ENCODE measurements at regions not wholly inside any gene's neighbourhood (a gene's known extent, or its start where the extent isn't known, plus 50 kb on each side); places are given as distances from the start of the nearest gene placed in this dataset.

DNA sequence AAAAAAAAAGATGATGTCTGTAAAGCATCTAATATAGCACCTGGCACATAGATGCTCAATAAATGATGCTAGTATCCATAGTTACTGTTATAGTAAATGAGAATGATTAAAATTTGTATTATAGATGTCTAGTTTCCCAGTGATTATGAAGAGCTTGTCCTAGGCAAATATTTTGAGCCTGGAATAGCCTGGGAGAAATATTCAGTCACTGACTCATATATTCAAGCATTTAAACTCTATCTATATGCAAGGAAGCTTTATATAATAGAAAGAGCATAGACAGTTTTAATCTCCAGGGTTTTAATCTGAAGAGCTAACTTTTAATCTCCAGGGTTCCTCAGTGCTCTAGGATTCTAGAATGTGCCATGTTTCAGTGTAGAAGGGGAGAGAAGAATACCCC, 91.5 kb upstream of the VASH1 start:
- DNase-seq: no peak

DNA sequence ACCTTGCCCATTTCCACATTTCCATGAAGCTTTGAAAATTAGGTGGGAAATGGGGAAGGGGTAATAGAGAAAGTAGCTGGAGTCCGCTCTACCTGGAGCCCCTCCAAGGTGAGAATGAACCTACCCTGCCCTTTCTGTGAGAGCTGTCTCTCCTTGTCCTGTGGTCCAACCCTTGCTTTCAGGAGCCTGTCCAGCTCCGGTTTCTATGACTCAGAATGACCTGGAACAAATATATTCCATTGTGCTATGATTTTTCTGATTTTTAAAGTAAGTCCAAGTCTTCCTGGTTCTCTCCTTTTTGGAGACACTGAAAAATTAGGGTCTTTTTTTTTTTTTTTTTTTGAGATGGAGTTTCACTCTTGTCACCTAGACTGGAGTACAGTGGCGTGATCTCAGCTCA, 89.1 kb upstream of the VASH1 start:
- no peak for DNase-seq

DNA sequence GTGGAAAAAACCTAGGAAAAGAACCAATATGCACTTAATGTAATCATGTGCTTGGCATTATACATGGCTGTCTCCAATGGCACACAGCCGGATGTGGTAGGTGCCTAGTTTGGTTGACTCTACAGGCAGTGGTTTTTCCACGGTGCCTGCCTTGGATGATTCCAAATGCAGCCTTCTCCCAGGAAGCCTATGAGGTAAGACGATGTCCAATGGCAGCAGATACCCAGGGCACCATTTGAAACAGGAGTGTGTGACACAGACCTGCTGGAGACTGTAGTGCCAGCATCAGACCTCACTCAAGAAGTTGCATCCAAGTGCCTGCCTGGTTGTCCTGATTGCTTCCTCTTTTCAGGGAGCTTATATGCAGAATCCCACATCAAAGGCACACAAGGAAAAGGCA, 88.0 kb upstream of the VASH1 start:
- DNase-seq: no peak

DNA sequence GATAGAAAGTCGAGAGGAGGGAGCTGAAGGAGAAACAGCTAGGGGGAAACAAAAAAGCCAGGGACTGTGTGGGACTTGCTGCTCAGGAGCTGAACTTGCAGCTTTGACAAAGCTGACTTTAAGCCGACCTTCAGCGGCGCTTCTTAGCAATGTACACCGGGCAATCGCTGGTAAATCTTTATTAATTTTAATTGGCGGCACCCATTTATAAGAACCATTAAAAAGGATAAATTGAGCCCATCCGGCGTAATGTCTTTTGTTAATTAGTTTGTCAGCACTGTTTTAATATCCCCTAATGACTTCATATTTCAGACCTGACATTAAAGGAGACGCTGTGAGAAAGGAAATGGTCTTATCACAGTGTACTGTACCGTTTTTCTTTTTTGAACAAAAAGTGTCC, 86.2 kb upstream of the VASH1 start:
- DNase-seq: no peak

DNA sequence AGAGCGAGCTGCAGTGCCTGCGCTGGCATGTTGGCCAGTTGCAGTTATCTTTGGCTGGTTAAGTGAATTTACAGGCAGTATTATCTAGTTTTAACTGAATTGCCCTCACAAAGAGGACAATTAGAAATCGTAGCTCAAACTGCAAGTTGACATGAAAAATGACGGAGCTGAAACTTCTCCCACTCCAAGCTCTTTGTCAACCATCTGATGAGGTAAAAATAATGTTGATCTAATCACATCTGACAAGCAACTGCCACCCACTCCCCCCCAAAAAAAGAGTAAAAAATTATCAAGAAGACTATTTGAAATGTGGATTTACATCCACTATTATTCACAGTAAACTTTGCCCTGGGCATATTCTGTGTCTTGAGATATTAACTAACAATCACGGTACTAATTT, 84.7 kb upstream of the VASH1 start:
- DNase-seq: no peak

DNA sequence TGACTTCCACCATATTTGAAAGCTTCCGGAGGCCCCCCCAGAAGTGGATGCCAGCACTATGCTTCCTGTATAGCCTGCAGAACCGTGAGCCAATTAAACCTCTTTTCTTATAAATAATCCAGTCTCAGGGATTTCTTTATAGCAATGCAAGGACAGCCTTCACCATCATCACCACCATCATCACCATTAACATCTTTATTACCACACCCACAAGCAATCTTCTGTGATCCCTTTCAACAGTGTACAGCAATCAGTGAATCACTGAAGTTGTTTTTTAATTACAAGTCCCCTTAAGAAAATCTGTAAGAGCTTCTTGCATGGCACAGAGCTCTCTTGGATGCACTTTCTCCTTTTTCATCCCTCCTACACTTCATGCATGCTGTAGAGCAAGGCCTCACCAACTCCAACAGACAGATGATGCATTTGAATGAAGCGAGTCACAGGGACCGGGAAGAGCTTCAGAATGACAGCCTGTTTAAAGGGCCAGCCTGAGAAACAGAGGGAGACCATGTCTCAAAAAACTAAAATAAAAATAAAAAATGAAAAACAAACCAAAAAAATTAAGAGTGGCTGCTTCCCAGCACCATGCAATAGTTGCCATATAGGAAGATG, 83.6 kb upstream of the VASH1 start:
- no peak for DNase-seq

DNA sequence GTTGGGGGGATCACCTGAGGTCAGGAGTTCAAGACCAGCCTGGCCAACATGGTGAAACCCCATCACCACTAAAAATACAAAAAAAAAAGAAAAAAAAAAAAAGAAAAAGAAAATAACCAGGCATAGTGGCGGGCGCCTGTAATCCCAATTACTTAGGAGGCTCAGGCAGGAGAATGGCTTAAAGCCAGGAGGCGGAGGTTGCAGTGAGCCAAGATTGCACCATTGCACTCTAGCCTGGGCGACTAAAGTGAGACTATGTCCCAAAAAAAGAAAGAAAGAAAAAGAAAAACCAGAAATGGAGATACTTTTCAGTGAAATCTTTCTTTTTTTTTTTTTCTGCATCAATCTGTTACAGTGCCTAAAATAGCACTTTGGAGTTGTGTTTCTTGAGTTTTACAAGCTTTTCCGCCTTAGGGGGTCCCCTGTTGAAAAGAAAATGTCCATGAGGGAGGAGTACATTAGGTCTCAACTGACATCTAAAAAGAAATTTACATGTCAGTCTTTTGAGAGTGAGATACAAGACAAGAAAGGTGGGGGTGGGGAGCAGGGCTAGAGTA, 82.9 kb upstream of the VASH1 start:
- DNase-seq: no peak

DNA sequence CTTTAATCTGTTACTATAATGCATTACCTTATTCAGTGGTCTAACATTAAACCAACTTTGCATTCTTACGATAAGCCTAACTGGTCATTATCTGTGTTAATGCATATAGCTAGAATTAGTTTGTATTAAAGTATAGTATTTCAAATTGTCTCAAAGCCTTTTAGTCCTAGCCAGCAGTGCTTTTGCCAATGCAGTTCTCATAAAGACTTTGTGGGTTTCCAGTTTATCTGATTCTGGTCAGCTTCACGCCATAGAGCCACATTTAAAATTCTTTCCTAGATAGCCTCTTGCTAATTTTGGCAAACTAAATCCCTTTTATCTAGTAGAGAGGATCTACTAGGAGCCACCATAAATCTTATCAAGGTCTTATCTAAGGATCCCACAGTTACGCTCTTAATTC, 78.9 kb upstream of the VASH1 start:
- no peak for DNase-seq

DNA sequence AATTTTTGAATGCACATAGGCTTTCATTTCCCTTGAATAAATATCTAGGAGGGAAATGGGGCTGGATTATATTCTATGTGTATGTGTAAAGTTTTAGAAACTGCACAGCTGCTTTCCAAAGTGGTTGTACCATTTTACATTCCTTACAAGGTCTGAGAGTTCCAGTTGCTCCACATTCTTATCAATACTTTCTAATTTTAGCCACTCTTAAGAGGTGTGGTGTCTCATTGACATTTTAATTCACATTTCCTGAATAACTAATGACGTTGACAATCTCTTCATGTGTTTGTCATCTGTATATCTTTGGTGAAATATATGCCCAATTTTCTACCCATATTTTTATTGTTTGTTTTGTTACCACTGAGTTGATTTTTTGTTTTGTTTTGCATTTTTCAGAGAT, 74.6 kb upstream of the VASH1 start:
- no peak for DNase-seq

DNA sequence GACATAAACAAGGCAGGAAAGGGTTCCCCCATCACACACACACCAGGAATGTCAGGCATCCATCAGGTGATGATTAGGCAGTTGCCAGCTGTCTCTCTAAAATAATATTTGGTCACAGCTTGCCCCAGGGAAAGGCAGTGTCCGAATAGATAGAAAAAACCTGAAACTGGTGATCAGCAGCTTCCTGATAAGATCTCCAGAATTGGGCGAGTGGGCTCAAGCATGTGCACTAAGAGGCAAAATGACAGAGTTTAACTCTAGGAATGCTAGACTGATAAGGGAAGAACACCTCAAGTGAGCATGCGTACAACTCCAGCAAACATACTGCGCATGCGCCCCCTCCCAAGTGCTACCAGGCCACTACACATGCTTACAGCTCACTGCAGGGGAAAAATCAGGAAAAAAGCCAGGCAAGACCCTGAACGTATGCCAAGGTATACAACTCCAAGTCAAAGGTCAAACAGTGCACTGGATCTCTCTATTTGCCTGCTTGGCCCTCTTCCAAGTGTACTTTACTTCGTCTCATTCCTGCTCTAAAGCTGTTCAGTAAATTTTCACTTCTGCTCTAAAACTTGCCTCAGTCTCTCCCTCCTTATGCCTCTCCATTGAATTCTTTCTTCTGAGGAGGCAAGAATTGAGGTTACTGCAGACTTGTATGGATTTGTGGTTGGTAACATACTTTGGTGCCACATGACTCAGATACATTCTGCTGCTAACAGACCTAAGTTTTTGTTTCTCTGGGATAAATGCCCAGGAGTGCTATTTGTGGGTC, 73.5 kb upstream of the VASH1 start:
- peak; percentile 32 for DNase-seq

DNA sequence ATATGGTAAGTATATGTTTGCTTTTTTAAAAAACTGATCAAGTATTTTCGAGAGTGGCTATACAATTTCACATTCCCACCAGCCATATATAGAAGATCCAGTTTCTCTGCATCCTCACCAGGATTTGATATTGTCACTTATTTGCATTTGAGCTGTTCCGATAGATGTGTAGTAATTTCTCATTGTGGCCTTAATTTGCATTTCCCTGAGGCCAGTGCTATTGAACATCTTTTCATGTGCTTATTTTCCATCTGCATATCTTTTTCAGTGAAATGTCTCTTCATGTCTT, 72.9 kb upstream of the VASH1 start:
- no peak for DNase-seq

DNA sequence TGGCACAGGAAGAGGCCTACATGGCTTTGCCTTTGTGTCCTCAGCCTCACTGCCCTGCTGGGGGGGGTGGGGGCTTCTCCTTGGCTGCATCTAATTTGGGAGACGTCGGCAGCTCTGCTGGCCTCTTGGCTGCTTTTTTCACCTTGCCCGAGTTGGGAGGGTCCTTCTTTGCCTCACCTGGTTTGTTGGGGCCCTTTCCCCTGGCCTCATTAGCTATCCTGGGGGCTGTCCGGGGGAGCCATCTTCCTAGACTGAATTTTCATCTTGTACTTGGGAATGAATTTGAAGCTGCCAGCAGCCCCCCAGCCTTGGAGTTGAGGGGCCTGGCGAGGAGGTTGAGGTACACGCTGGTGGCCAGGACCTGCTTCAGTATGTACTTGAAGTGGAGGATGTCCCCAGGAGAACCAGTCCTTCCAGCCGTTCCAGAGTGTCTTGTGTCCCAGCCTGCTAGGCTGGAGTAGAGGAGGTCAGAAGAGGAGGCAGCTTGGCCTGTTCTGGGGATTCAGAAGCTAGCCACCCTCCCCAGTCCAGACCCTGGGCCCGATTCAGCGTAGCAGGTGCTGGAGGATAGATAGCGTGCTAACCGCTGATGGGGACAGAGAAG, 70.7 kb upstream of the VASH1 start:
- DNase-seq: no peak

DNA sequence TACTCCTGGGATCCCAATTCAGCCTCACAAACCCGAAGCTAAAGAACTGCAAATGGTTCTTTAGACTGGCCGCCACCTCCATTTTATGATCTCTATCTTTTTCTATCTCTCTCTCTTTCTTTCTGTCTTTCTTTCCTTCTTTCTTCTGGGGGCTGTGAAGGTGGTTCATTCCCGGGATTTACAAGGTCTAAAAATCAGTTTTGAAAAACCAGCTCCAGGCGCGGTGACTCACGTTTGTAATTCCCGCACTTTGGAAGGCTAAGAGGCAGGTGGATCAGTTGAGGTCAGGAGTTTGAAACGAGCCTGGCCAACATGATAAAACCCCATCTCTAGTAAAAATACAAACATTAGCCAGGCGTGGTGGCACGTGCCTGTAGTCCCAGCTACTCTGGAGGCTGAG, 67.2 kb upstream of the VASH1 start:
- no peak for DNase-seq

DNA sequence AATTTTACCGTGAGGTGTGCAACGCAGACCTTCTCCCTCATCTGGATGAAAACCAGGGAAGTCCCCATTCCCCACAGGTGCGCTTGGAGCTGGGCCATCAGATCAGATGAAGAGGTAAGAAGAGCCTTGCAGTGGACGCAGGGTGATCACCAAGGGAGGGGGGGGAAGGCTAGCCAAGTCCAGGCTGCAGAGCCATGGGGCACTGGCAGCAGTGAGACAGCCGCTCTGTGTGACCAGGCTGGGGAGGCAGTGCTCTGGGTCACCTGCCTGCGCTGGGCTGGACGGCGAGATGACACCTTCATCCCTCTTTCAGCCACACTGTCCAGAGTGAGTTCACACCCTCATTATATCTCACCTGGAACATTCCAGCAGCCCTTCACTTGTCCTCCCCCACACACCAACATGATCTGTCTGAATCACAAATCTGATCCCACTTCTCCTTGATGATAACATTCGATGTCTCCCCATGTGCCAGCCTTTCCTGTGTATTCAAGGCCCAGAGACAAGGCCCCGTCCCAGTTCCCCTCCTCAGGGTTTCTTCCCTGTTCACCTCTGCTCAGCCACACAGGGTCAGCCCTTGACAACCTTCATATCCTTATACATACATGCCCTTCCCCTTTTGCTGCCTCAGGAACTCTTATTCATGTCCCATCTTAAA, 65.9 kb upstream of the VASH1 start:
- DNase-seq: no peak

DNA sequence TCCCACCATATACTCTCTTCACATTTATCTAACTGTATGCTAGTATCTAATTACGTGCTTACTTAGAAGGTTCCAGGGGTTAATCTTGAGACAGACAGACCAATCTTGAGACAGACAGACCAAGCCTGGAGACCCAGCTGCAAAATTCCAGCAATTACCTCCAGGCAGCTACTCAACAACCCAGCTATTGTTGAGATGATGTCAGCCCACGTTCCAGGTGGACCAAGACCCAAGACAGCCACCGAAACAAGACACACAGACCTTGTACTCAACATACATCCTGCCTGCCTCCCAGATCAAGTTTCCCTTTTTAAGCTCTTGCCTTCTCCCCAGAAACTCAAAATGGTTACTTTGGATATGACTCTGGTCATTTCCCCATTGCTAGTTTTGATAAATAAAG, 64.9 kb upstream of the VASH1 start:
- no peak for DNase-seq

DNA sequence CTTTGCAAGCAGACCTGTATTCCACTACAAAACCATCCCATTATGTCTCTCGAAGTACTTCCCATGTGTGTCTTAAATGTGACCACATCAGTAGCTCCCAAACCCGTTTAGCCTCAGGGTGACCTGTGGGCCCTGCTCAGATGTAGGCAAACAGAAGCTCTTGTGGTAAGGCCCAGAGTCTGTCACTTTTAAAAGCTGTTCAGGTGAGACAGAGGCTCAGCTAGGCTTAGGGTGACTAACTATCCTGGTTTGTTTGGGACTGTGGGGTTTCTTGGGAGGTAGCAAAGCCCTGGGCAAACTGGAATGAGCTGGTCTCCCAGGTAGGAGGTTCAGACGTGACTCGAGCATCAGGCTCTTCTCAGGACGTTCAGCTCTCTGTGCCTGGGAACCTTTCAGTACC, 64.5 kb upstream of the VASH1 start:
- DNase-seq: no peak

DNA sequence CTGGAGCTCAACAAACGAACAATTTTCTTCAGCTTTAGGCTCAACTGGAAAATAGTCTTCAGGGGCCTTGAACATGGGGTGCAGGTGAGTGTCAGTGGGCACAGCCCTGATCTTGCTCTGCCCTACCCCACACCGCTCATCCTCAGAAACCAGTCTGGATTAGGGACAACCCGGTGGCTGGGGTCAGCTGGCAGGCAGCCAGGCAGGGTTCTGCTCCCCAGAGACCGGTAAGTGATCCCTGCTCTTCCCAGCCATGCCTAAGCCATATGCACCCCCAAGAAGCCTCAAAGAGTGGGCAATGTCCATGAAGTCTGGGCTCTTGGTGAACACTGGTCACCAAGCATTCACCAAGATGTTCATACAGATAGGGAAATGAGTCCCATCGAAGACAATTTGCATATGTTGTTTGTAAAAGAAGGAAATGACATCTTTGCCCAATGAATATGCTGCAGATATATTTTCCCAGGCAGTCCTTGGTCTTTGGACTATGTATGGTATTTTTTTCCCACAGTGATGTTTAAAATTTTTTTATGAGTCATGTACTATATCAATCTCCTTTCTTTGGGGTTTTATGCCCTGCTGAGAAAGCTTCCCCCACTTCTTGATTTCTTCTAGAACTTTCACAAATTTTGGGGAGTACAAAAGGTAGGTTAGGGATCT, 63.9 kb upstream of the VASH1 start:
- DNase-seq: no peak

DNA sequence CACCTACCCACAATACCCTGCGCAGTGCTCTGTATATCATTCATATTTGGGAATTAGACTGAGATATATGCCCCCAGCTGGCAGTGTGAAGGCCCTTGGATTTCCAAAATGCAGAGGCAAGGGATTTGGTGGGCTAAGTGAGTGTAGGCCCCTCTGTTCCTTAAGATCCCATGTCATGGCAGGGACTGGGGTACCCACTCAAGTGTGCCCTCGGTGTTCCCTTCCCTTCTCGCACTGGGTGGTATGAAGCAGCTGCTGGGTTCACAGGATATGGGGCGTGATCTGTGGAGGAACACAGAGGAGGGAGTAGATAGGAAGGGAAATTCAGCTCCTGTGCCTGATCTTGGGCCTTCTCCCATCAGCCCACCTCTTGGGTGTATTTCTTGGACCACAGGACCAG, 63.1 kb upstream of the VASH1 start:
- DNase-seq: no peak

DNA sequence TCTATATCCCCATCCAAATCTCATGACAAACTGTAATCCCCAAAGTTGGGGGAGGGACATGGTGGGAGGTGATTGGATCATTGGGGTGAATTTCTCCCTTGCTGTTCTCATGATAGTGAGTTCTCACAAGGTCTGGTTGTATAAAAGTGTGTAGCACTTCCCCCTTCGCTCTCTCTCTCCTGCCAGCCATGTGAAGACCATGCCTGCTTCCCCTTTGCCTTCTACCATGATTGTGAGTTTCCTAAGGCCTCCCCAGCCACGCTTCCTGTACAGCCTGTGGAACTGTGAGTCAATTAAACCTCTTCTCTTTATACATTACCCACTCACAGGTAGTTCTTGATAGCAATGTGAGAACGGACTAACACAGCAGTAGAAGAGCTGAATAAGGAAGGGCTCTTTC, 62.6 kb upstream of the VASH1 start:
- DNase-seq: no peak

DNA sequence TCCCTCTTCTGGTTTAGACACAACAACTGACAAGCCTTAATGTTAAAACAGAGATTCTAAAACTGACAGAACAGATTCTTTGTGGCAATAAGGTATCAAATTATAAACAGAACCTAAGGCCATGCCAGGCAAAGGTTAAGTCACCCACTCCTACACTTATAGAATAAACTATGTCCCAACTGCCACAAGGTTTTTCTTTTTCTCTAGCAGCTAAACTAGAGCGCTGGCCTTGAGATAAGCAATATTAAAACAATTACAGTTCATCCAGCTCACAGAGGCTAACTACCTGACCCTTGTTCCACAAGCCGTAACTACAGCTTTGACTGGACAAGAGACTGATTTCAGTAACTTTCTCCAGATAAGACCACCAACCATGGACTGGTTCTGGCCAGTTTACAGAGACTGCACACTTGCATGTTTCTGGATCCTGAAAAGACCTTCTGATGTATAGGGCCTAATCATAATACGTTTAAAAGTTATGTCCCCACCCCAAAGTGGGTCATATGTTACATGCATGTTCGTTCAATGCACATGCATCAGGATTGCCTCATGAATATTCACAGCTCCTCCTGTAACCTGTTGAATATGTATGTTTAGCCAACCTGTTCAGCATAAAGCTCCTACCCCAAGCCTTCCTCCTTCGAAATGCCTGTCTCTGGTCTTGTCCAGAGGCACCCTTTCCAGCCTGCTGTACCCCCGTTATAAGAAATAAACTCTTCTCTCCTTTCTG, 61.9 kb upstream of the VASH1 start:
- DNase-seq: no peak

DNA sequence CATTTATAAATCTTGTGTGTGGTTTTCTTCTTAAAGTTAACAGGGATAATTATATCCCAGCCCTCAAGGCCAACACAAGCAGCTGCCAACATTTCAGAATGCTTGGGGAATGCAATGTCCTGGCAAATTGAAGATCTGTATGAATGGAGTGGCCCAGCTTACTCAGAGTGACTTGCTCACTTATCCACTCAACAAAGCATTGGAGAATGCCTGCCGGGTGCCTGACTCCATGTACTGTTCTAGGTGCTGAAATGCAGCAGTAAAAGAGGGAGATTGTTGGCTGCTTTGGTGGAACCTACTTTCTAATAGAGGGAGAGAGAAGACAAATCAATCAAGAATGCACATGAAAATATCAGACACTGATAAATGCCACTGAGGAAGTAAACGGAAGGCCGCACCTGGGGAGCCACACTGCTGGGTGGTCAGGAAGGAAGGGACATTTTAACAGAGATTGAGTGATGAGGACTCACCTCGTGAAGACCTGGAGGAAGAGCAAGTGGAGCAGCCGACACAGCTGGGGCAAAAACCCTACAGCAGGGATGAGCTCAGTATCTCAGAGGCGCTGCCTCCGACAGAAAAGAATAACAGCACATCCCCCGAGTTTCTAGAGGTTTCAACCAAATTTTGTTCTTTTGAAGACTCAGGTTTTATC, 61.2 kb upstream of the VASH1 start:
- no peak for DNase-seq

DNA sequence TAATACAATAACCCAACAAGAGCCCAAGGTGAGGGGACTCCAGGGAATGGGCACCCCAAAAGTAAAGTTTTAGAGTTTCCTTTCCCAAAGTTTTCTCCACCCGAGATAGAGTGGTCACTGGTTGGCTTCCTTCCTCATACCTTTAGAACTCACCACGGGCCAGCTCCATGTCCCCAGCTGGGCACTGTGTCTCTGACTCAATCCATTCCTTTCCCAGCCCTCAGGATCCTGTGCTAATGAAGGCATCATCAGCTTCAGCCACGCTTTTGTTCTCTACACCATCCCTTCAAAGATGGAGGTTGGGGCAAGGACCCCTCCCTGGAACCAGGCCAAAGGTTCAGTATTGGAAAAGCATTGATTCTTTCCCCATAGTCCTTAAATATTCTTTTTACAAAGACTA, 59.8 kb upstream of the VASH1 start:
- DNase-seq: no peak
